Fibroblast of villous mesenchyme (primary cell): ENCODE measurements at regions not wholly inside any gene's neighbourhood (a gene's known extent, or its start where the extent isn't known, plus 50 kb on each side); places are given as distances from the start of the nearest gene placed in this dataset.

Source experiments
- DNase-seq: peaks from one replicate; pipeline ENCODE4 v3.0.0-alpha.2; 2010; ENCODE audit warnings: low read depth
- H3K4me3 ChIP-seq: 2 replicates; pipeline ENCODE4 v1.5.1; 2011; ENCODE audit warnings: low read depth, mild to moderate bottlenecking, low read length
- TF ChIP-seq, protein P1 (sequence below): IDR thresholded peaks from 2 replicates; pipeline ENCODE4 v1.5.1; 2012; ENCODE audit warnings: low read depth, mild to moderate bottlenecking, low read length; ENCODE audit not compliant: insufficient read depth

DNA sequence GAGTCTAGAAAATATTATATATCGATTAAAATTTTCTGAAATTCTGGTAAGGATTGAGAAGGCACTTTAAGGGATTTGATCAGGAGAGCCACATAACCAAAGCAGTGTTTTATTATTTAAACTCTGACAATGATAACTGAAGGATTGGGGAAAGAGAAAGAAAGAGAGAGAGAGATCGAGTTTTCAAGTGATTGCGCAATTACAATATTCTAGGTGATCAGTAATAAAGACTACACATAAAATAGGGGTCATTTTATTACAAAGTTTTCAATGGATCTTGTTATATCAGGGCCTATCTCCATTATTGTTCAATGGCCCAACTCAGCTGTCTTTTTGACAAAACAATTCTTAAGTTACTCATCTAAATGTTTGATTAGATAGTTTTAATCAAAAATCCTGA is 541.5 kb upstream of the ZWINT start:
- H3K4me3 ChIP-seq, result no peak overlapping the region
- TF ChIP-seq, protein P1, sequence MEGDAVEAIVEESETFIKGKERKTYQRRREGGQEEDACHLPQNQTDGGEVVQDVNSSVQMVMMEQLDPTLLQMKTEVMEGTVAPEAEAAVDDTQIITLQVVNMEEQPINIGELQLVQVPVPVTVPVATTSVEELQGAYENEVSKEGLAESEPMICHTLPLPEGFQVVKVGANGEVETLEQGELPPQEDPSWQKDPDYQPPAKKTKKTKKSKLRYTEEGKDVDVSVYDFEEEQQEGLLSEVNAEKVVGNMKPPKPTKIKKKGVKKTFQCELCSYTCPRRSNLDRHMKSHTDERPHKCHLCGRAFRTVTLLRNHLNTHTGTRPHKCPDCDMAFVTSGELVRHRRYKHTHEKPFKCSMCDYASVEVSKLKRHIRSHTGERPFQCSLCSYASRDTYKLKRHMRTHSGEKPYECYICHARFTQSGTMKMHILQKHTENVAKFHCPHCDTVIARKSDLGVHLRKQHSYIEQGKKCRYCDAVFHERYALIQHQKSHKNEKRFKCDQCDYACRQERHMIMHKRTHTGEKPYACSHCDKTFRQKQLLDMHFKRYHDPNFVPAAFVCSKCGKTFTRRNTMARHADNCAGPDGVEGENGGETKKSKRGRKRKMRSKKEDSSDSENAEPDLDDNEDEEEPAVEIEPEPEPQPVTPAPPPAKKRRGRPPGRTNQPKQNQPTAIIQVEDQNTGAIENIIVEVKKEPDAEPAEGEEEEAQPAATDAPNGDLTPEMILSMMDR, result no peak
- no peak for DNase-seq

DNA sequence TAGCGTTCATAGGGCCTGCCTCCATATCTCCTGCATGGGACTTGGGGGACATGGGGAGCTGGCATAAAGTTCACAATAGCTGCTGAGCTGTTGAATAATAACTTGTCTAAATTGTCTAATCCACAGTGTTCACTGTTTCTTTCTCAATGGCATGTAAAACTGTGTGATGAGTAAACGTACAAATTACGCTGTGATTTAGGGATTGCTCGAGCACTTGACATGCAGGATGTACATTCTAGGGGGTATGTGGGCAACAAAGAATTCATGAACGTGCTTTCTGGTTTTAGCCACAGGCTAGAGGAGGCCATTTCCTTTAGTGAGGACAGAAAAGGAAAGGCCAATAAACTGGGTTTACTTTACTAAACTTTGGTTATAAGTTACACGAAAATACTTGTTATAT is 534.2 kb upstream of the ZWINT start:
- DNase-seq, result no peak
- TF ChIP-seq, protein P1, result no peak
- H3K4me3 ChIP-seq, result no peak overlapping the region

DNA sequence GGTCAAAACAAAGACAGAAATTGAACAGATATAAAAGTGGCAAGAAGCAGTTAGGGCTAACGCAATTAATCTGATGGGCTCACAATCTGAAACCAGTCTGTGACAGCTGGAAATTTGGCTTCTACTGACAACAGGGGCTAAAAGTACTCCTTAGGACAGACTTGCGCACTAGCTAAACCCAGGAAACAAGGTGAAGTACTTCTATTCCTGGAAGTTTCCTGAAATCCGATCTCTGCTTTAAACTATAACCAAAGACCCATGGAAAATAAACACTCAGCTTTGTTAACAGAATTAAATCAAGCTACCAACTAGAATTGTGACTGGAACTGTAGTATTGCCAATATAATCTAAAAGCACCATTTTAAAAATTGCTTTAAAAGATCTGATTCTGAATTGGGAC is 520.2 kb upstream of the ZWINT start:
- no peak for DNase-seq
- H3K4me3 ChIP-seq, result no peak overlapping the region
- TF ChIP-seq, protein P1, result no peak

DNA sequence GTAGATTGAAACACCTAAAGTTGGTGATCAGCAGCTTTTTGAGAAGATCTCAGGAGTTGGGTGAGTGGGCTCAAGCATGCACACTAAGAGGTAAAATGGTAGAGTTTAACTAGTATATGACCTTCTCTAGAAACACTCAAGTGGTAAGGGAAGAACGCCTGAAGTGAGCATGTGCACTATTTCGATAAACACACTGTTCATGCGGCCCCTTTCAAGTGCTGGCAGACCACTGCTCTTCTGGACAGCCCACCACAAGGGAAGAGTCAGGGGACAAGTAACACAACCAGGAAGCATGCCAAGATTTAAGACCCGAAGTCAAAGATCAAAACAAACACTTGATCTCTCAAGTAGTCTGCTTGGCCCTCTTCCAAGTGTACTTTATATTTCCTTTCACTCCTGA is 519.5 kb upstream of the ZWINT start:
- no peak overlapping the region for H3K4me3 ChIP-seq
- TF ChIP-seq, protein P1, result no peak
- DNase-seq, result no peak

DNA sequence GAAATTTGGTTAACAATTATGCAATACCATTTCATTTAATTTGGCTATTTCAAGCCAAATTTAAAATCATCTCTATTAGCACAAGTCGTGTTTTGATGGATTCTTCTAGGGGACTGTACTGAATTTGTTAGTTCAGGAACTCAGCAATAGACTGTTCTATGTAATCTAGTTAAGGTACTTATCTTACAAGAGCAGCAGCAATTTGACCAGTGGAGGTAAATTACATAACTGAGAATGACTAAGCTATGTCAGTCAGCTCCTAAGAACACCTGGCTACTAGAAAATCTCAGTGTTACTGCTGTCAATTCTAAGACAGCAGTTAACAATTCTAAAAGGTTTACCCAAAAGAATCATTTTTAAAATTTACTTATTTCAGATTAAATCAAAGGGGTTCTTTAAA is 513.9 kb upstream of the ZWINT start:
- no peak overlapping the region for H3K4me3 ChIP-seq
- no peak for DNase-seq
- TF ChIP-seq, protein P1, result no peak

DNA sequence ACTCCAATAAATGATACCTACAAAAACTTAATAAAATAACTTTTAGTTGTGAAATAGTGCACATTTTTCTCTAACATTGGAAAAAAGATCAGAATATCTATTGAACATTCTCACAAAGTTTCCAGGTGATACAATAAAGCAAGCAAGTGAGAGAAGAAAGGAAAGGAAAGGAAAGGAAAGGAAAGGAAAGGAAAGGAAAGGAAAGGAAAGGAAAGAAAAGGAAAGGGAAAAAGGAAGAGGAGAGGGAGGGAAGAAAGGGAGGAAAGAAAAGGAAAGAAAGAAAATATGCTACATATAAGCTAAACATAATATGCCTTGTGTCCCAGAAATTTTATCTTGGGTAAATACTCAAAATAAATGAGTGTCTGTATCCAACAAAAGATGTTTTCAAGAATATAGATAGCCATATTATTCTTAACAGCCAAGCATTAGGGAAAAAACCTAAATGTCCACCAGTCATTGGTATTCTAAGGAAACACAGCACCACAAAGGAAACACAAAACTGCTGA is 510.2 kb upstream of the ZWINT start:
- no peak for DNase-seq
- H3K4me3 ChIP-seq, result no peak overlapping the region
- TF ChIP-seq, protein P1, result no peak

DNA sequence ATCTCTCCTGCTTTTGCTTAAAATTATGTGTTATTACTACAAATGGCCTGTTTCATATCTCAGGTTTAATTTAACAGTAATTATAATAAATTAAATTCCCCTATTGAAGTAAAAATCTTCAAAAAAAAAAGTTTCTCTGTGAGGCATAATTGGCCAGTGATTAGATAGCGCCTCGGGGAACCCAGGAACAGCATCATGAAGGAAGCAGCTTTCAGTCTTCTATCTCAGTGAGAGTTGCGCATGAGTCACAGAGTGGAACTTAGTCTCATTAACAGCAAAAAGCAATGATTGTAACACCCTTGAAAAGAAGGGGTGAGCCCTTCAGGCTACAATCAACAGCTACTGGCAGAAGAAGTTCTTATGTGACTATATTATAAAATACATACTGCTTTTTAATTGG is 506.2 kb upstream of the ZWINT start:
- TF ChIP-seq, protein P1, result no peak
- DNase-seq, result no peak
- H3K4me3 ChIP-seq, result no peak overlapping the region
